CD4-positive, alpha-beta T cell treated with Interleukin-15 for 4 hours (primary cell): ENCODE measurements at regions not wholly inside any gene's neighbourhood (a gene's known extent, or its start where the extent isn't known, plus 50 kb on each side); places are given as distances from the start of the nearest gene placed in this dataset.

ENCODE experiments used
- DNase-seq: peaks from one replicate; pipeline ENCODE4 v3.0.0-alpha.2; 2020; ENCODE audit warnings: low spot score

- DNase-seq, result no peak
Observed at GRCh38 chr2:136182315-136182714, 64.4 kb upstream of the CXCR4 start.

GRCh38 chr2:136179602-136179975 is 61.6 kb upstream of the CXCR4 start:
- no peak for DNase-seq

DNA sequence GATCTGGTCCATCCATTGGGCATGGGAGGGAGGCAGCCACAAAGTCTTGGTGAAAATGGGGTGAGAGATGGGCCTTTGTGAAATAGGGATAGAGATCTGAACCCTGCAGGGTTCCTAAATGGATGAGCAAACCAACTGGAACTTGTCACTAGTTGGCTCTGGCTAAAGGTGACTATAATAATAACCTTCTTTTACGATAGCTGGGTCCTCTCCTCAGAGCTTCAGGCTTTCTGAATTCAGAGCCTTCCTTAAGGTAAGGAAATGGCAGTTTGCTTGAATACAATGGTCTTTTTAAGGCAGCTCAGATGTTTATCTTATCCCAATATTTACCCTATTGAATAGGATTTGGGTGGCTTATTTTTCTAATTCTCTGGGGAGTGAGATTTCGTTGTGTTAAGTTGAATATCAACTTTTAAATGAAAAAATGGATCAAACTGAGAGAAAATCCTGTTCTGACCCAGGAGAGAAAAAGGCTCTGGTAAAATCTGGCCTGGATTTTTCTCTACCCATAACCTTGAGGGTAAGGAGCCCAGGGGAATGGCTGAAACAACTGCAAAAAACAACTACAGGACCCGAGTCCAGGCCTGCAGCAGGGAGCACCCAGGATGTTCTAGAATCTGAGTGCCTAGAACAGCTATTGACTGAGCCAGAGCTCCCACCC is 61.1 kb upstream of the CXCR4 start:
- no peak for DNase-seq

GRCh38 chr2:136175868-136176267 is 57.9 kb upstream of the CXCR4 start:
- no peak for DNase-seq

DNA sequence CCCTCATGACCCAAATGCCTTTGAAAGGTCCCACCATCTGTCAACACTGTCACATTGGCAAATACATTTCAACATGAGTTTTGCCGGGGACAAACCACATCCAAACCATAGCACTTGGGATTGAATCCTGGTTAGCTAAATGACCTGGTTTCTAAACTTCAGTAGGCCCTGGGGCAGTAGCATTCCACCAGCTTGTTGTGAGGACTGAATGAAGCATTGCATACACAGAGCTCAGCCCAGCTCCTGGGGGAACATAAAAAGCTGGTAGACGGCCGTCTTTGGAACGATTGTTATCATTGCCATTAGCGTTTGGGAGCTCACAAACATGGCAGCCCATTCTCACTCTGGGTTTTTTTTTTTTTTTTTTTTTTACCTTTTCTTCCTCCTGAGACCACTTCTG is 57.5 kb upstream of the CXCR4 start:
- DNase-seq, result no peak

DNA sequence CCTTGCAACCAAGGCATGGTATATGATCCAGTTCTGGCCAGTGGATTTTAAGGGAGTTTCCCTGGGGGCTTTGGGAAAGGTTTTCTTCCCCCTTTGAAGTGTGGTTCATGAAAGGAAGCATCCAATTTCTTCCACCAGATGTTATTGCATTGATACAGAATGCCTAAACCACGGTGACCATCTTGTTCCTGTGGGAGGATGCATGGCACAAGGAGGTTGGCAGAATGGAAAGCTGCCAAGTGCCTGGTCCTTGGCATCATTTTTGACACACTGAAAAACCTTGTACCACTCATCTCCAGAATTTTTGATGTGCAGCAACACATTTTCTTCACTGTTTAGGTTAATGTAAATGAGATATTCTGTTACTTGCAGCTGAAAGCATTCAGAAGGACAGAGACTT is 55.2 kb upstream of the CXCR4 start:
- DNase-seq, result no peak

GRCh38 chr2:136171223-136171622 is 53.3 kb upstream of the CXCR4 start:
- DNase-seq, result no peak

GRCh38 chr2:136168720-136169119 is 50.8 kb upstream of the CXCR4 start:
- no peak for DNase-seq

DNA sequence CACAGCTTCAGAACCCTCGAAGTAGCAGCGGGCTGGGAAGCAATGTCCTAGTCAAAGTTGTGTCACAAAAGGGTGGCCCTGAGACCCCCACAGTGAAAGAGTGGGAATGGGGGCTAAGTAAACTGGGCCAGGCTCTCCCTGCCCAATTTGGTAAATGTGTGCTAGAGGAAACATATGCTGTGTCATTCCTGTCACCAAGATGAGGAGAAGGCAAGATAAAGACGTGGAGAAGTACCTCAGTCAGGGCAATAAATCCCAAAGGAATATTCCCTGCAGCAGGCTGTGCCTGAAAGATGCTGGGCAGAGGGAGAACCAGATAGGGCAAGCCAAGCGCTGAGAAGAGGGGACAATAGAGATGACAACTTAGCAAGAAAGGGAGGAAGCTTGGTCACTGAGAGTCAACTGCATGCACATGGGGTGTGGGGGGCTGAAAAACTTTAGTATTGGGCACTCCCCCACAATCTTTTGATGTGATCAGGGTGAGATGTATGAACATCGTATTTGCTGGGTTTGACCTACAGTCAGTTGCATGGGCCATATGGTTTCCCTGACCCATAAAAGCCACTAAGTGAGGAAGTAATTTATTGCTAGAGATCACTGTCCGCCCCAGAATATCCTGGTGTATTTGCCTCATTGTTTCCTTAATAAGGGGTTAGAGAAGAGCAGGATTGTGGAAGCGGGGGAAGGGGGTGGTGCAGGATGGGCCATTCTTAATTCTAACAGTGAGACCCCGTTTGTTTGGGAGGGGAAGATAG is 49.9 kb upstream of the CXCR4 start:
- DNase-seq, result no peak
